ENCODE measurements at regions not wholly inside any gene's neighbourhood (a gene's known extent, or its start where the extent isn't known, plus 50 kb on each side); places are given as distances from the start of the nearest gene placed in this dataset.

DNA sequence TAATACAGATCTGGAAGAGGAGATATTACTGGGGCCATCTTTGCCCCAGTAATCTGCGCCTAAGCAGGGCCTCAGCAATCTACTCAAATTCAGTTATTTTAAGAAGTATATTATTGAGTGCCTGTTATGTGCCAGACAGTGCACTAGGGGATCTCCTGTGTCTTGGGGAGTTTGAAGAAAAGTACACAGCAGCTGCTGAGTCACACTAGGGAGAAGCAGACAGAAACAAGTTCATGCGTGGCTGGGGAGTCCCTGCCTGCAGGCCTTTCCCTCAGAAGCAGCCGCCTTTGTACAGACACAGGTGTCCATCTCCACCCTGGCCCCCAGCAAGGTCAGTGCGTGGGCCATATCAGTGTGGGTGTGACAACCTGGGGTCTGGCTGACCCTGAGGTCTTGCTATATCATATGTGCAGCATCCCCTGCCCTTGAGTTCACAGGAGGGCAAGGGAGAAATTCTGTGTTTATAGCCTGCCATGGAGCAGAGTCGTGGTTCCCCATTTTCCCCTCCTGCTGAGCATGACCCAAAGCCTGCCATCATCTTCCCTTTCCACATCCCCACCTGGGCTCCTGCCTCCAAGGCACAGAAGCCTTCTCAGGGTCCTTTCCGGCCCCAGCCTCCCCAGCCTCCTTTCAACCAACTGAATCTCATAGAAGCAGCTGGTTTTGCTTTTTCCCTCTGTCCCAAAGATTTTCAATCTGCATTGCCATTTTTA lies 229.9 kb upstream of the SDK2 start:
- intact Hi-C loops (cut with DNase I, micrococcal nuclease): no loop called here
- Mint-ChIP-seq H3K4me3 (no peak overlapping the region), H3K27ac (no peak overlapping the region), H3K4me1 (ENCODE audit: low read depth) (no peaks in the 10 kb centered on the region), H3K9me3 (no peaks in the 10 kb centered on the region), H3K27me3 (no peaks in the 10 kb centered on the region), H3K36me3 (ENCODE audit: low read depth) (no peaks in the 10 kb centered on the region)
- H3K4me1 ChIP-seq (ENCODE audit: insufficient read depth, low read length): no peaks in the 10 kb centered on the region
- H3K4me3 ChIP-seq (ENCODE audit: low read length): no peak overlapping the region
- no peaks in the 10 kb centered on the region for H3K36me3 ChIP-seq (ENCODE audit: insufficient read depth, low read length)
- POLR2A ChIA-PET: no interaction called here
- TF ChIP-seq, protein P1, sequence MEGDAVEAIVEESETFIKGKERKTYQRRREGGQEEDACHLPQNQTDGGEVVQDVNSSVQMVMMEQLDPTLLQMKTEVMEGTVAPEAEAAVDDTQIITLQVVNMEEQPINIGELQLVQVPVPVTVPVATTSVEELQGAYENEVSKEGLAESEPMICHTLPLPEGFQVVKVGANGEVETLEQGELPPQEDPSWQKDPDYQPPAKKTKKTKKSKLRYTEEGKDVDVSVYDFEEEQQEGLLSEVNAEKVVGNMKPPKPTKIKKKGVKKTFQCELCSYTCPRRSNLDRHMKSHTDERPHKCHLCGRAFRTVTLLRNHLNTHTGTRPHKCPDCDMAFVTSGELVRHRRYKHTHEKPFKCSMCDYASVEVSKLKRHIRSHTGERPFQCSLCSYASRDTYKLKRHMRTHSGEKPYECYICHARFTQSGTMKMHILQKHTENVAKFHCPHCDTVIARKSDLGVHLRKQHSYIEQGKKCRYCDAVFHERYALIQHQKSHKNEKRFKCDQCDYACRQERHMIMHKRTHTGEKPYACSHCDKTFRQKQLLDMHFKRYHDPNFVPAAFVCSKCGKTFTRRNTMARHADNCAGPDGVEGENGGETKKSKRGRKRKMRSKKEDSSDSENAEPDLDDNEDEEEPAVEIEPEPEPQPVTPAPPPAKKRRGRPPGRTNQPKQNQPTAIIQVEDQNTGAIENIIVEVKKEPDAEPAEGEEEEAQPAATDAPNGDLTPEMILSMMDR (IDR thresholded peaks at IDR 0.05): no peak
- DNase-seq (peak in 2 of 14 experiments; percentile 18 to 19), ATAC-seq (ENCODE audit: poor library complexity) (no peak)
- peaks cover 0 to 4% of the 10 kb centered on the region in 2 experiments for H3K9me3 ChIP-seq (ENCODE audit: control insufficient read depth in 1 of 2, insufficient read depth in 1 of 2, low read length in 2 of 2)
- no peak overlapping the region for H3K27ac ChIP-seq (ENCODE audit: low read depth in 1 of 2, low read length in 2 of 2)
- CTCF ChIA-PET: no interaction called here
- peaks cover 0 to 2% of the 10 kb centered on the region in 2 experiments for H3K27me3 ChIP-seq (ENCODE audit: control insufficient read depth in 1 of 2, insufficient read depth in 2 of 2, low read length in 2 of 2)

DNA sequence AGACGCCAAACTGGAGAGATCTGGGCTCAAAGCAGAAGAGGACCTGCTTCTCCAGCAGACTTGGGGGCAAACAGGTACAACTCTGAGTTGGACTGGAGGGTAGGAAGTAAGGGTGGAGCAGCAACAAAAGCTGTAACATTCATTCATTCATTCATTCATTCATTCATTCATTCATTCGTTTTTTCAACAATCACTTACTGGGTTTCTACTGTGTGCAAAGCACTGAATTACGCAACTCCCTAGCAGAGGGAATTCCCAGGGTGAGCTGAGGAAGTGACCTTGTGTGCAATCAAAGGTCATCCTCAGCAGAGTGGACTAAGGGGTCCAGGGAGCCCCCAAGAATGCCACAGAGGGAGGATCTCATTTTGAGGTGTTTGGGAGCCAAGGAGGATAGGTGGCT lies 231.1 kb upstream of the SDK2 start:
- H3K27me3 ChIP-seq (ENCODE audit: control insufficient read depth in 1 of 2, insufficient read depth in 2 of 2, low read length in 2 of 2): peaks cover 0 to 2% of the 10 kb centered on the region in 2 experiments
- H3K4me1 ChIP-seq (ENCODE audit: insufficient read depth, low read length): no peaks in the 10 kb centered on the region
- POLR2A ChIA-PET: no interaction called here
- H3K9me3 ChIP-seq (ENCODE audit: control insufficient read depth in 1 of 2, insufficient read depth in 1 of 2, low read length in 2 of 2): peaks cover 0 to 4% of the 10 kb centered on the region in 2 experiments
- Mint-ChIP-seq H3K27me3 (no peaks in the 10 kb centered on the region), H3K4me3 (no peak overlapping the region), H3K27ac (no peak overlapping the region), H3K36me3 (ENCODE audit: low read depth) (no peaks in the 10 kb centered on the region), H3K4me1 (ENCODE audit: low read depth) (no peaks in the 10 kb centered on the region), H3K9me3 (no peaks in the 10 kb centered on the region)
- H3K4me3 ChIP-seq (ENCODE audit: low read length): no peak overlapping the region
- no peaks in the 10 kb centered on the region for H3K36me3 ChIP-seq (ENCODE audit: insufficient read depth, low read length)
- intact Hi-C loops (cut with DNase I, micrococcal nuclease): no loop called here
- DNase-seq (peak in 2 of 14 experiments; percentile 20 to 21), ATAC-seq (ENCODE audit: poor library complexity) (no peak)
- TF ChIP-seq, protein P1 (IDR thresholded peaks at IDR 0.05): no peak
- no peak overlapping the region for H3K27ac ChIP-seq (ENCODE audit: low read depth in 1 of 2, low read length in 2 of 2)
- CTCF ChIA-PET: no interaction called here

DNA sequence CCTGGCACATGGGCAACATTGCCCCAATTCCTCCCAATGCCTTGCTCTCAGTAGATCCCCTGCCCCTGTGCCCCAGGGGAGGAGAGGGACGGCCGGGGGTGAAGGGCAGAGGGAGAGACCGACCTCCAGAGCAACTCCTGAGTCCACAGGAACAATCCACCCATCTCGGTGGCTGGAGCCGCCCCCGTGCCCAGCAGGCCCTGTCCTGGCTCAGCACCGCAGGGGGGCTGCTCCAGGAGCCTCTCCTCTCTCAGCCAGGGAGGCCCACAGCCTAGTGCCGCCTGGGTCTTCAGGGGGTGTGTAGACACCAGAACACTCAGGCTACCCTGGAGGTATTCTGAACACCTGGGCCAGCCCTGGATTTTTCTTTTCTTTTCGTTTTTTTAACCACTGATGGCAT lies 233.7 kb upstream of the SDK2 start:
- H3K27me3 ChIP-seq (ENCODE audit: control insufficient read depth in 1 of 2, insufficient read depth in 2 of 2, low read length in 2 of 2): peaks cover 0 to 2% of the 10 kb centered on the region in 2 experiments
- Mint-ChIP-seq H3K27me3 (no peaks in the 10 kb centered on the region), H3K4me1 (ENCODE audit: low read depth) (no peaks in the 10 kb centered on the region), H3K36me3 (ENCODE audit: low read depth) (no peaks in the 10 kb centered on the region), H3K9me3 (no peaks in the 10 kb centered on the region), H3K4me3 (no peak overlapping the region), H3K27ac (no peak overlapping the region)
- POLR2A ChIA-PET: no interaction called here
- peaks cover 0 to 4% of the 10 kb centered on the region in 2 experiments for H3K9me3 ChIP-seq (ENCODE audit: control insufficient read depth in 1 of 2, insufficient read depth in 1 of 2, low read length in 2 of 2)
- no peaks in the 10 kb centered on the region for H3K36me3 ChIP-seq (ENCODE audit: insufficient read depth, low read length)
- ATAC-seq (ENCODE audit: poor library complexity) (no peak), DNase-seq (no peak)
- intact Hi-C loops (cut with DNase I, micrococcal nuclease): no loop called here
- CTCF ChIA-PET: interaction anchor here (1.2 kb wide), 1 partner anchor 10 kb away, joined by 3 read pairs; no protein-coding TSS in a partner anchor
- no peak overlapping the region for H3K4me3 ChIP-seq (ENCODE audit: low read length)
- TF ChIP-seq, protein P1 (IDR thresholded peaks at IDR 0.05): no peak
- H3K27ac ChIP-seq (ENCODE audit: low read depth in 1 of 2, low read length in 2 of 2): no peak overlapping the region
- no peaks in the 10 kb centered on the region for H3K4me1 ChIP-seq (ENCODE audit: insufficient read depth, low read length)

Measured in CD4-positive, alpha-beta T cell (primary cell).